HG03457 (cell line): ENCODE measurements at regions not wholly inside any gene's neighbourhood (a gene's known extent, or its start where the extent isn't known, plus 50 kb on each side); places are given as distances from the start of the nearest gene placed in this dataset.
"Not testable (repeated sequence)": the region's sequence is repeated elsewhere in the genome, so short reads cannot be mapped to it uniquely, and the experiment has no call there.

Source experiments
- ATAC-seq: cut with Tn5 transposase; IDR thresholded peaks from one replicate; pipeline ENCODE4 v1.9.1; 2021; ENCODE audit warnings: moderate number of reproducible peaks; ENCODE audit not compliant: unreplicated experiment

- ATAC-seq: no peak
Measured at GRCh38 chr14:58751788-58752187, 114.0 kb downstream of the DACT1 start.

- no peak for ATAC-seq
Measured at GRCh38 chr14:58752289-58752688, 114.5 kb downstream of the DACT1 start.

GRCh38 chr14:58752771-58753201, 115.0 kb downstream of the DACT1 start:
- no peak for ATAC-seq

- no peak for ATAC-seq
Measured at GRCh38 chr14:58755031-58755925, 117.5 kb downstream of the DACT1 start.

GRCh38 chr14:58760121-58760520, 122.4 kb downstream of the DACT1 start:
- no peak for ATAC-seq

GRCh38 chr14:58762629-58763028, 124.9 kb downstream of the DACT1 start:
- no peak for ATAC-seq

GRCh38 chr14:58763210-58763609, 125.4 kb downstream of the DACT1 start:
- ATAC-seq: no peak

GRCh38 chr14:58765418-58765831, 127.7 kb downstream of the DACT1 start:
- no peak for ATAC-seq

- ATAC-seq: no peak
Measured at GRCh38 chr14:58765843-58766242, 128.1 kb downstream of the DACT1 start.

GRCh38 chr14:58769011-58769643, 131.4 kb downstream of the DACT1 start:
- no peak for ATAC-seq

GRCh38 chr14:58769771-58770170, 132.0 kb downstream of the DACT1 start:
- no peak for ATAC-seq

GRCh38 chr14:58770491-58770982, 132.8 kb downstream of the DACT1 start:
- no peak for ATAC-seq

GRCh38 chr14:58771016-58771415, 133.3 kb downstream of the DACT1 start:
- no peak for ATAC-seq

- no peak for ATAC-seq
Measured at GRCh38 chr14:58772116-58772515, 134.4 kb downstream of the DACT1 start.

- no peak for ATAC-seq
Measured at GRCh38 chr14:58772794-58773620, 135.2 kb downstream of the DACT1 start.

GRCh38 chr14:58774531-58774930, 136.8 kb downstream of the DACT1 start:
- no peak for ATAC-seq

GRCh38 chr14:58775130-58775529, 137.4 kb downstream of the DACT1 start:
- not testable (repeated sequence) for ATAC-seq

- no peak for ATAC-seq
Measured at GRCh38 chr14:58776516-58776915, 138.8 kb downstream of the DACT1 start.

- no peak for ATAC-seq
Measured at GRCh38 chr14:58777541-58777979, 139.8 kb downstream of the DACT1 start.

GRCh38 chr14:58778202-58778601, 140.4 kb downstream of the DACT1 start:
- no peak for ATAC-seq

GRCh38 chr14:58779376-58779775, 141.6 kb downstream of the DACT1 start:
- no peak for ATAC-seq
